Dedifferentiated amniotic fluid mesenchymal stem cell (primary cell): ENCODE measurements at regions not wholly inside any gene's neighbourhood (a gene's known extent, or its start where the extent isn't known, plus 50 kb on each side); places are given as distances from the start of the nearest gene placed in this dataset.

Experiments used
- DNase-seq: peaks from one replicate; pipeline ENCODE4 v3.0.0-alpha.2; 2016; ENCODE audit errors: extremely low spot score

DNA sequence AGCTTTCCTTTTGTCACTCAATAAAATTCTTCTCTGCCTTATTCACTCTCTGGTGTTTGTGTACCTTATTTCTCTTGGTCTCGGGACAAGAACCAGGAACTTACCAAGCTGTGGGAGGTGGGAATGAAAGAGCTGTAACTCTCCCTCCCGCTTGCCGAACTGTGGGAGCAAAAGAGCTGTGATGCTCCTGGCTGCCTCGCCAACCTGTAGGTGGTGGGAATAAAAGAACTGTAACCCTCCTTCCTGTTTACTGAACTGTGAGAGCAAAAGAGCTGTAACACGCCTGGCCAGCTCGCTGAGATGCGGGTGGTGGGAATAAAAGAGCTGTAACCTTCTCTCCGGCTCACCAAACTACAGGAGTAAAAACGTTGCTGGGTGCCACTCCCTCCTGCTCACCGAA lies 314.1 kb upstream of the LRIG3 start:
- DNase-seq: peak; percentile 13

DNA sequence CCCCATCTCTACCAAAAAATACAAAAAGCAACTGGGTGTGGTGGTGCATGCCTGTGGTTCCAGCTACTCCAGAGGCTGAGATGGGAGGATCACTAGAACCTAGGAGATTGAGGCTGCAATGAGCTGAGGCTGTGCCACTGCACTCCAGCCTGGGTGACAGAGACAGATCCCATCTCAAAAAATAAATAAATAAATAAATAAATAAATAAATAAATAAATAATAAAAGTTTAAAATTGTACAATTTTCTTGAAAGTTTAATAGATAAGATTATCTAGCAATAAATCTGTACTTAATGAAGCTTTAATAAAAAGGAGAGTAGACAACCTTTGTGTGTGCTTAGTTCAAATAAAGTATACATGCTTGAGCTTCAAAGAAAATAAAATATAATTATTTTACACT lies 310.0 kb upstream of the LRIG3 start:
- no peak for DNase-seq

DNA sequence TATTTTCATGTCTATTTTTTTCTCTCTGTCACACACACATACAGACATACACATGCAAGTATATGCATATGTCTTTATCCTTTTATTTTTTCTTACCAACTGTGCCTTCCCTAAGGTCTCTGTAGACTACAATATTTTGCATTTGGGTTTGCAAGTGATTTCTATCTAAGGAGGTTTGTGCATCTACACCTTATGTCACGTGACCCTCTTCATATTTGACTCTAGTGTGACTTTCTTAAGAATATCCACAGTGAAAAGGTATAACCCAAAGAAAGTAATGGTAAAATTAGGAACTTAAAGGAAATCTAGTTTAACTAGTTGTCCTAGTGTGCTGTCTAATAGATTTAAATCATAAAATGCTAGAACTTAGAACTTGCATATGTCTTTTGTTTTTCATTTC lies 298.8 kb upstream of the LRIG3 start:
- no peak for DNase-seq

DNA sequence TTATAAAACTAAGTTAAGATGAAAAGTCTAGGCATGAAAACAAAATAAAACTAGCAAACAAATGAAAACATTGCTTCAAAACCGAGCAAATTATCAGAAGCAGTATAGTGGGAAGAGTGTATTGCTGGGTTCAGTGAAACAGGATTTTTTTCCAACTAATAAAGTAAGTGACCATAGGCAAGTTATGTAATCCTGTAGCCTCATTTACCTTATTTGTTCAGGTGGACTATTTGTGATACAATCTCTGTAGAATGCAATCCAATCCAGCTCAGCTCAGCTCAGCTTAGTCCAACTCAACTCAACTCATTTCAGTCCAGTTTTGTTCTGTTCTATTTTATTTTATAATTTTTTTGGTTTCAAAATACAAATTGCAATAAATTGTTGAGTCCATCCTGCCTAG lies 276.7 kb upstream of the LRIG3 start:
- no peak for DNase-seq

DNA sequence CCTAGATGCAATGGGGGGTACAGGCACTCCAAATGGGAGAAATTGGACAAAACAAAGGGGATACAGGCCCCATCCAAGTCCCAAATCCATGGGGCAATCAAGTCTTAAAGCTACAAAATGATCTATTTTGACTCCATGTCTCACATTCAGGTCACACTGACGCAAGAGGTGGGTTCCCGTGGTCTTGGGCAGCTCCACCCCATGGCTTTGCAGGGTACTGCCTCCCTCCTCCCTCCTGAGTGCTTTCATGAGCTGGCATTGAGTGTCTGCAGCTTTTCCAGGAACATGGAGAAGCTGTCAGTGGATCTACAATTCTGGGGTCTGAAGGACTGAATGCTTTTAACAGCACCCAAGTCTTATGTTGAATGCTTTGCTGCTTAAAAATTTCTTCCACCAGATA lies 274.5 kb upstream of the LRIG3 start:
- no peak for DNase-seq

DNA sequence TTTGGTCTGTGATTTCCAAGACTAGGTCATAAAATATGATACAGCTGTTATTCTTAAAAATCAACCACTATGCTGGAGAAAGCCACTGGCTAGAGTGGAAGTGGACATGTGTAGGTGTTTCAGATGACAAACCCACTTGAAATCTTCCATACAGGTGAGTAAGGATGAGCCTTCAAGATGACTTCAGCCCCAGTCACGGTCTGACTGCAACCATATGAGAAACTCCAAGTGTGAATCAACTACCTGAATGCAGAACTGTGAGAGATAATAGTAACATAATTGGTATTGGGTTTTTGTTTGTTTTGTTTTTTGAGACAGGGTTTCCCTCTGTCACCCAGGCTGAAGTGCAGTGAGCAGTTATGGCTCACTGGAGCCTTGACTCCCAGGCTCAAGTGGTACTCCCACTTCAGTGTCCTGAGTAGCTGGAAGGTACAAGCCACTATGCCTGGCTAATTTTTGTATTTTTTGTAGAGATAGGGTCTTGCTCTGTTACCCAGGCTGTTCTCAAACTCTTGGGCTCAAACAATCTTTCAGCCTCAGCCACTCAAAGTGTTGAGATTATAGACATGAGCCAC lies 273.3 kb upstream of the LRIG3 start:
- DNase-seq: no peak

DNA sequence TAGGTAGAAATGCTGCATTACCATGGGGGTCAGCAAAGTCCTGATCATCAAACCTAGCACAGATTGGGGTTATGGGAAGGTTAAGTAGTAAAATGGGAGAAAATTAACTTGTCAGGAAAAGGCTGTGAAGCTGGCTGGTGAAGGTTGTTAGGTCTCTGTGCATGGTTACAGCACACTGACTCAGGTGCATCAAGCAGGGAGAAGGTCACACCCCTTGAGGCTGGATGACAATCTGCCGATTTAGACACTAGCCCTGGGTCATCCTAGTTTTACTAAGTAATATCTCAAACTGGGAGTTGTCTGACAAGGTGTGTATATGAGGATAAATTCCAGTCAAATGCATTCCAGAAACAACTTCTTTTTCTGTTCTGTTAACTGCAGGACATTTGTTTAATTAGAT lies 271.1 kb upstream of the LRIG3 start:
- DNase-seq: no peak

DNA sequence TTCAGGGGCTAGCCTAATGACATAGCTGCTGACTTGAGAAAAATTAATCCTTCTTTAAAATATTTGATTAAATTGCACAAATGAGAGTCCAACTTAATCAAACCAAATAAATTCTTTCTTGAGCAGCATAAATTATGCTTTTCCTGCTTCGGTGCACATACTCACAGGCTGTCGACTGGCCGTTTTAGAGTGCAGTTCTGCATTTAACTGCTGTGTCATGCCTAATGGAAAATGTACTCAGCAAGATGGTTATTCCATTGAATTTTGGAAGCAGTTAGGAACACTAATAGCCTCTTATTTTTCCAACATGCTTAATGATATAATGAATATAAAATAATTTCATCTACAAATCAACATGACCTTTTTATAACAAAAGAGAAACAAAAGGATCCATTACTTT lies 266.1 kb upstream of the LRIG3 start:
- DNase-seq: no peak

DNA sequence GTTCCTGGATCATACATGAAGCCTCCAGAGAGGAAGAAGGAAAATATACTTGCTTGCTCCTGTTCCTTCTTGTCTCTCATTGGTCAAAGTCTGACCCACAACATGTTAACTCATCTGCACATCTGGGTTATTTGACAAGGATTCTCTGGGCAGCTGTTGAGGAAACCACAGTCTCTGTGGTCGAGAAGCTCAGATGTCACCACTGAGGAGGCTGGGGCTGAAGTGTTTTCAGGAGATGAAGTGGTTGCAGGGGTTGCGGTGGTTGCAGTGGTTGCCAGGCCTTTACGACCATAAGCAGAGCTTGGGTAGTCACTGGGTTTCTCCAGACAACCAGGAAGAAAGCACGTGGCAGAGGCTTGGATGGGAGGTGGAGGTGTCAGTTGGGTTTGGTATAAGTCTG lies 265.0 kb upstream of the LRIG3 start:
- no peak for DNase-seq

DNA sequence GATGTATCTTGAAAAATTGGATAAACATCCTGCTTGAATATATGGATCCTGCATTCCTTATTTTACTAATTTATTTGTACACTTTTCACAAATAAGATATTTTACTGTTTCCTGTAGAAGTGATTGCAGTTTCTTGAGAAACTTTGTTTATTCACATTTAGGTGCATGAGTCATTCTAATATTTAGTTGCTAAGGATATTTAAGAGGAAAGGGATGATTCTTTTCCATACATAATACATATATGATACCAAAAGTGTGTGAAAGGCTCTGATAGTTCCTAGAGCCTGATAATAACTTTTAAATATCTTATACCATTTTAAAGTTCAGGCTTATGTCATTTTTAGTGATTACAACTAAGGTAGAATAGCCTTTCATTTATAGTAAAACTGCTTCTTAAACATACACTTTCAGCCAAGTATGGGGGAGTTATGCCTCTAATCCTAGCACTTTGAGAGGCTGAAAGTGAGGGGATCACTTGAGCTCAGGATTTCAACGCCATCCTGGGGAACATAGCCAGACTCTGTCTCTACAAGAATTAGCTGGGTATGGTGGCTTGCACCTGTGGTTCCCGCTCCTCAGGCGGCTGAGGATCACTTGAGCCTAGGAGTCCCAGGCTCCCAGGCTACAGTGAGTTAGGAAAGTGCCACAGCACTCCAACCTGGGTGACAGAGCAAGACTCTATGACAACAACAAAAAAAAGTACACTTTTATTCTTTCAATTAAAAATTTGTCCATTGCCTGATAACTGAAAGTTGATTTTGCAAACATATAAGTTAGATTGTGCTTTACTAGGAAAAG lies 262.6 kb upstream of the LRIG3 start:
- no peak for DNase-seq

DNA sequence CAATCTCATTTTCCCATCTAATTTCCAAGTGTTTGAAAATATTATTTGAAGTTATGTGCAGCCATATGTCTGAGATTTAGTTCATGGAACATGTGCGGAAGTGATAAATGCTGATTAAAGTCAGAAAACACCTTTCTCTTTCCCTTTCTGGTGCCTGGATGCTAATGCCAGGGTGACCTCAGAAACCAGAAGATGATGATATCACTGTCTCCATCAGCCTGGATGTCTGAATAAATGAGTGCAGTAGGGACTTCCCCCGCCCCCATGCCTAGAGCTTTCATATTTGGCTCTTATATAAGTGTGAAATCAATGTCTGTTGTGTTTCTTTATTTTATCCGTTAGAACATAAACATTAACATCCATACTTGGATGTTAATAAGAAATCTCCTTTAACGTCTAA lies 261.9 kb upstream of the LRIG3 start:
- DNase-seq: no peak

DNA sequence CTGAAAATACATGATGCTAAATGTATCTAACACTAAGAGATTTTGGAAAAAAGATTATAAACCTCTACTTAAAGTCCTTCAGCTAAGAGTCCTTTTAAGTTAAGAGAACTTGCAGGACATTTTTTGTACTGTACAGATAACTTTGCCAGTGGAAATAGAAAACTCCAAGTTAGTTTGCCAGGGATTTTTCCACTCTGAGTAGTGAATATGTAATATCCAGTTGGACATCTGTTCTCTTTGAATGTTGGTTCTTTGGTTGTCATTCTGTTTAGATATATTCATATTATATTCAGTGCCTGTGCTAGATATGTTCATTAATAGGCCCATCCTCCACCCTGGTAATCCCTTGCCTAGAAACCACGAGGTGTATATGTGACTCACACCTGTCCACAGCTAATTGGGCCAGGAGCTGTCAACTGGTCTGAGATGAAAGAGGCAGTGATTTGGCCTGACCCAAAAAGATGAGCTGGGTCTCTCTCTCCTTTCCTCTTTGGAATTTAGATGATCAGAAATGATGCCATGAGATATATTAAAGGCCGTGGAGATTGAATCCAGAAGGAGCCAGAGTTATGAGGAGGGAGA lies 261.0 kb upstream of the LRIG3 start:
- no peak for DNase-seq

DNA sequence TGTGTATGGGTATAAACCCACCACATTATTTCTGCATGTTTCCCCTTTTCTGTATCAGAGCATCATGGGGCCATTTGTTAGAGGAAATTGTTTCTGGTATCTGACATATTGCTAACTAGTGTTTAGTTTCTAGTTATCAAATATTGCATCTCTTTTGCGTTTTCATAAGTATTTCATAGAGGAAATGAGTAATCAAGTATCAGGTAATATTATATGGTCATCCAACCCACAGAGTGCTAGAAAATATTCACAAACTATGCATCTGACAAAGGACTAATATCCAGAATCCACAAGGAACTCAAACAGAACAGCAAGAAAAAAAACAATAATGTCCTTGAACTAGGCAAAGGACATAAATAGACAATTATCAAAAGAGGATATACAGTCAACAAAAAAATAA lies 258.9 kb upstream of the LRIG3 start:
- no peak for DNase-seq

DNA sequence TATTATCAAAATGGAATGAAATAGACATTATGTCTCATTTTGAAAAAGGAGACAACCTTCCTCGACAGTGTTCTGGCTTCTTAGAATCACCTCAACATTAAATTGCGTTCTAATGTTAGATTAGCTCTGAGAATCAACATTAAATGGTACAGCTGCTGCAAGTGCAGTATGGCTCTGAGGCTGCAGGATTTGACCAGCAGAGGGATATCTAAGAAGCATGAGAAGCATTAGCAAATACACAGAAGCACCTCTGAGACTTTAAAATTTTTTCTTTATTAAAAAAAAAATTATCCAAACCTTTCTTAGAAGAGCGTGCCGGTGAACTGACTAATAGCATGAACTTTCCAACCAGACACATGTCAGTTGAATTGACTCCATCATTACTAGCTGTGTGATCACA lies 253.4 kb upstream of the LRIG3 start:
- DNase-seq: no peak

DNA sequence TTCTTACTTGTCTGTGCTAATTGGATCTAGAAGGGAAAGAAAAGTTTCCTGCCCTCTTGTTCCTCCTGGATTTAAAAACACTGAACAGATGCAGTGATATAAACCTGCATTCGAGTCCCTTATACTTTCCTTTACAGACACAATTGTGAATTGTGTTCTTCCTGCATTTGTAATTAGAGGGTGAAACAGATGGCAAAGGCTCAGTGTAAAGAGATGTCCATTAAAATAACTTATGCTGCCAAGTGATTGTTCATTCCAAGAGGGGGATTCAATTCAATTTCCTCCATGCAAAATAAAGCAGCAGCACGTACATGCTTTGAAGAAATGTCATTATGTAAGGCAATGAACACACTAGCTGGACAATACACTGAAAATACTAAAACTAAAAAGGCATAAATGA lies 248.3 kb upstream of the LRIG3 start:
- DNase-seq: no peak

DNA sequence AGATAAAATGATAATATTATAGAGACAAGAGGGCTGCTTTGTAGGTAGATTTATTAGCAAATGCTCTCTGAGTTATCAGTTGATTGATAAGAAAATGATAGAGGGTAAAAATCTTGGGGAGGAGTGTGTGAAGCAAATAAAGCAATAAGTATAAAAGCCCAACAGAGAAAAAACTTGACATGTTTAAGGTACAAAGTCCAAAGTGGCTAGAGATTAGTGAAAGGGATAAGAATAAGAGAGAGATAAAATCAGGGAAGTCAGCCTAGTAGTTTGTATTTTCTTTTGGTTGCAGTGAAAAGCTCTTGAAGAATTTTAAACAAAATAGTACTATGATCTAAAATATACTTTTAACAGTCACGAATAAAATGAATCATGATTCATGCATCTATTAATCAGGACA lies 246.2 kb upstream of the LRIG3 start:
- no peak for DNase-seq

DNA sequence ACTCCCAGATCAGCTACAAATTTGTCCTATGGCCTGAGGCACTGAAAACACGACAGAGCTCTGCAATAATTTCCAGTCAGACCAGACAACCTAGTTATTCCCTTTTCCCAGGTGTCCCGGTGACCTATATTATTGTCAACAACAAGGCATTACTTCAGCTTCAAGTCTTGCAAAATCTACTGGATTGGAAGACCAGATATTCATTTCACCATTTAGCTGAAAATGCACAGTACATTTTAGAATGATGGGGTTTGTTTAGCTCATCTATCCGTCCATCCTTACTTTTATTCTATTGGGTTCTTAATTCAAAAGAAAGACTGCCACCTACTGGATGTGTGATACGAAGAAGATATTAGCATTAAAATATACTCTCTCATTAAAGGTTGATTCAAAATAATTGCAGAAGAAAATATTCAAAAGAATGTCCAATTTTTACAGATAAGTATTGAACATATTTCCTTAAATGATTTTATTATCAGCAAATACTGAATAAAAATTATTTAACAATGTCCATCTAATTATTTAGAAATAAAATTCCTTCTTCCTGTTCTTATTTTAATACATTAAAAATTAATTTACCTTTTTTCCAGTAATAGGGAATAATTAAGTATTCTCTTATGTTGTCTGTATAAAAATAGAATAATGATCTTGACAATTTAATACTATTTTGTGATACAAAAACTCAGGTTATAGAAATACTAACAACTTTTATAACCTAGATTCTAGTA lies 244.9 kb upstream of the LRIG3 start:
- peak; percentile 62 for DNase-seq

DNA sequence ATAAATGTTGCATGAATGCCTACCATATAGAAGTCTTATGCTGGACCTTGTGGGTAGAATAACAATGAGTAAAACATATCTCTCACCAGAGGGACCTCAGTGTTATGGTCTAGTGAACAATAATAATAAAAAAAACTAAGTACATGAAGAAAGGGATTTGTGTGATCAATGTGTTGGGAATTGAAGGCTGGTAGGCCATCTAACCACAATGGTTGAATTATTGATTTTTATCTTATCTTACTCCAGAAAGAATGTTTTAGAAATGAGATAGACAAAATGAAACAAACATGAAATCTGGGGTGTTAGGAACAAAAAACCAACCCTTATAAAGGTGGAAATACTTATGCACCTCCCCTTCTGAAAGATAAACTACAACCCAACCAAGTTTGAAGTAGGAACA lies 243.9 kb upstream of the LRIG3 start:
- no peak for DNase-seq

DNA sequence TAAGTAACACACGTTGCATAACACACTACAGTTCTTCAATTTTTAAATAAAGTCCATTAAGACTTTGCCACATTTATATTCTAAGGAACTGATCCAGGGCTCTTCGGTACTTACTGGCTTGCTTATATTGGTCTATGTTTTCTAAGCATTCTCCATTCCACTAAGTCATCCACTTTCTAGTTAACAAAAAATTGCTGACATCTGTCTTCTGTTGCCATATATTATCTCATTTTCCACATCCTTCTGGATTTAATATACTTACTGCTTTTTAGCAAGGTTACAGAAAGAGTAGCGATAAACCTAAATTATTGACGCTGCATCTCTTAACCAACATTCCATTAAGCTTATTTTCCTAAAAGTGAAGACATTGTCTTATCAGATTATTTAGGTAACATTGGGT lies 238.4 kb upstream of the LRIG3 start:
- no peak for DNase-seq

DNA sequence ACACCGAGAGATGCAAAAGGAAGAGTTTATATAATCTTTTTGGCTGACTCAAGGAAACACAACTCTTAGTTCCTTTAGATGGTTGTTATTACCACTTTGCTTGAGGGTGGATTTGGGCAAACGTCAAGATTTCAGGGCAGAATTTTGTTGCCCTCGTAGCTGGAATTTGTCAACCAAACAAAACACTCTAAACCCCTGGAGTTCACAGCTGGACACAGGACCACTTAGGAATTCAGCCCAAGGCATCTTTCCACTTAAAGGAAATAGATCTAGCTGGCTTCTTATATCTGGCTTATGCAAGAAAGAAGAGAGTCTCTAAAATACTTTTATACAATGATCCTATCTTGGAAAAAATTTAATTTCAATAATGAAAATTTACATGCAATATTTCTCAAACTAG lies 237.8 kb upstream of the LRIG3 start:
- DNase-seq: no peak

DNA sequence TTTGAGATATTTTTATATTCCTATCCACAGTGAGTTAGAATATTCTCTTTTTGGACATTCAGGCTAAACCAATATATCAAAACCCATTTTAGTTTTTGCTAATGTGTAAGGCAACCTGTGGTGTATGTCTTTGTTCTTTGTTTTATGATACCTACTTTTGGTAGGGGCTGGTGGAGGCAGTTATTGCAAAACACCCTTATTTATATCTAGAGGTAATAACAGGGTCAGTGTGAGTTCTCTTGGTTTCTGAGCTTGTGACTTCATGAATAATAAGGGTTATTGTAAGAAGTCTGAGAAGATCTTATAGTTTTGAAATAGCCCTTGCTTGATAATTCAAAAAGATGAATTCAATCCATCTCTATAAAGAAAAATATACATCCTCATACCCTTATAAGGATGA lies 235.1 kb upstream of the LRIG3 start:
- no peak for DNase-seq

DNA sequence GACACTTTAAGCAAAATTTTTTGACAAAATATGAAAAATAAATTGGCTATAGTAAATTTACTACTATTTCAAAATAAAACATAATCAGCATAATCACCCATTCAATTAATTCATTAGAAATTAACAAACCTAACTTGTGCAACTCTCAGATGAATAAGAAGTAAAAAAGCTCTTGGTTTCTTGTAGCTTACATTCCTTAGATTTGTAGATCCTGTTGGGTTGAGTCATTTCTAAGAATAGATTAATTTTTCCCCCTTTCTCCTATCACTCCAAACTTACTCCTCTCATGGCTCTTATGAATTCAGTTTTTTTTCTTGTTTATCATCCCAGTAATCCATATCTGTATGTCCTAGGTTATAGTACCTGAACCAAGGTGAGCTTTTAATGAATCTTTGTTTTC lies 230.9 kb upstream of the LRIG3 start:
- peak; percentile 54 for DNase-seq
